HCEC 1CT (cell line): ENCODE measurements at regions not wholly inside any gene's neighbourhood (a gene's known extent, or its start where the extent isn't known, plus 50 kb on each side); places are given as distances from the start of the nearest gene placed in this dataset.

Source experiments
- DNase-seq: peaks from one replicate; pipeline ENCODE4 v3.0.0-alpha.2; 2017

GRCh38 chr2:66093371-66093770, 341.6 kb upstream of the MEIS1 start:
- DNase-seq, result no peak

- DNase-seq, result no peak
Measured at GRCh38 chr2:66084948-66085590, 349.9 kb upstream of the MEIS1 start.

- no peak for DNase-seq
Measured at GRCh38 chr2:66082581-66082980, 352.3 kb upstream of the MEIS1 start.

GRCh38 chr2:66080127-66080526, 354.8 kb upstream of the MEIS1 start:
- DNase-seq, result no peak

DNA sequence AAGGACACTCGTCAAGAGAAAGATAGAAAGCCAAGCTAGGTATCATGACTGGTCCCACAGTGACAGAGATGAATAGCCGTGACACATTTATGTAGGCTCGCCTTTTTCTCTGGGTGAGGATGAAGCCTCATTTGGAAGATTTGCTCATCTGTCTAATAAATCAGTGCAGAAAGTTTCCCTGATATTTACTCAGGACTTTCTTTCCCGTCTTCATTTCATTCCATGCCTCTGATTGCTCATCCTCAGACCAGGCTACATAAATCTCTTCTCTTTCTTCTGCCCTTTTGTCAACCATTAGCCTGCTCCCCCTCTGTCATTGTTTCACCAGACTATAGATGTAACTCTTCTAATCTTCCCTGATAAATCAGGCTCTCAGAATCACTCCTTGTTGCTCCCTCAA, 361.8 kb upstream of the MEIS1 start:
- no peak for DNase-seq

GRCh38 chr2:66070721-66071602, 364.0 kb upstream of the MEIS1 start:
- no peak for DNase-seq

DNA sequence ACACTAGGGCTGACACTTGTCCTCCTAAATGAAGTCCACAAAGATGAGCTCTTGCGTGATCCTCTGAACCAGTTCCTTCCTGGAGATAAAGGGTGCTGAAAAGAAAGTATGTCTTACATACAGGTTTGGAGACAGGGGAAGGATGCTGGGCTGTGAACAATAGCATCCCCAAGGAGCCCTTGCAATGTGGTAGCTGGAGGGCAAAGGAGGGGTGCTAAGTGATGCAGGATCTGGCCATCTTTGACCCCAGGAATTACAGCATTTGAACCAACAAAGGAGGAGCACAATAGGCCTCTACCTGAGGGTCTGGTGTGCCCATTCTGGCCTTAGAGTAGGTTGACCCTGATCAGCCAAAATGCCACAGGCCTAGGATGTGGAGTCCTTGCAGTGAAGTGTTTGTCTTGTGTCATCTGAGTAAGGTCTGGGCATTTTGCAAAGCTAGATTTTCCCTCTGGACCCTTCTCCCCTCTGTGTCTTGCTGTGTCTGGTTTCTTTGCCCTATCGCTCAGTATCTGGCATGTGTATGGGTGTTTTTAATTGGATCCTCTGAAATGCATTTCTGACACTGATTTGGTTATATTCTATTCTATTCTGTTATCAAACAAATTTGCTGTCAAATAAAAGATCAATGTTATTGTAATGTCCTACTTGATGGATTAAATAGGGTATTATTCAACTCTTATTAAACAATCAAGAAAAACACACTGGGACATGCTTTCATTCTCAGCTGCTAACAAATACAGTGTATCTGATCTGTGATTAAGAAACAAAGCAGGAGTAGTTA, 364.8 kb upstream of the MEIS1 start:
- DNase-seq, result no peak

DNA sequence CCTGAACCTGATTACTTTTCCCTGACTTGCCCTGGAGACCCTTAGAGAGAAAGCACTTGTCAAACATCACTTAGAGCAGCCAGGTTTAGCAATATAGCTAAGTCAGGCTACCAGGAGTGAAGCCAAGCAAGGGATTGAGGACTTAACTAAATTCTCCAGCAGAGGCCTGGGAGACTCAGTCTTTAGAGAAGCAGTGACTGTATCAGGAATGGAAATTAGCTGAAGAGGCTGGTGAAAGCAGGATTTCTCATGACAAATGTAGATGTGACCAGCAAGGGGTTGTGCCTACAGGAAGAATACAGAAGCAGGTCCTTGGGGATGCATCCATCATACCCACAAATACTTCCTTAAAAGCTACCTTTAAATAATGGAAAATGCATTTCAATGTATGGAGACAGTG, 368.9 kb upstream of the MEIS1 start:
- no peak for DNase-seq

DNA sequence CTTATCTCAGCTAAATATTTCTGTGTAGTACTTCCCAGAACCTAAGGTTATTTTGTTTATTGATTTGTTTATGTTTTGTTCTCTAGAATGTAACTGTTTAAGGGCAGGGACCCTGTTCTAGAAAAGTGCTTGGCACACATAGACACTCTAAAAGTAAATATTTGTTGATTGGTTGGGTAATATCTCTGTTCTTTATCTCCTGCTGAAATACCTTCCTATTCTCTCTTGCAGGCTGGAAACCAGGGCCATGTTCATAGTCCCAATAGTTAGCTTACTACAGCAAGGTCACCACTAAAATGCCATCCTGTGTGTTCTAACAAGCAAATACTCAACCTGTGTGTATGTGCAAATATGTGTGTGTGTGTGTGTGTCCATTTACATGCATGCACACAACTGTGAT, 375.6 kb upstream of the MEIS1 start:
- DNase-seq, result no peak

DNA sequence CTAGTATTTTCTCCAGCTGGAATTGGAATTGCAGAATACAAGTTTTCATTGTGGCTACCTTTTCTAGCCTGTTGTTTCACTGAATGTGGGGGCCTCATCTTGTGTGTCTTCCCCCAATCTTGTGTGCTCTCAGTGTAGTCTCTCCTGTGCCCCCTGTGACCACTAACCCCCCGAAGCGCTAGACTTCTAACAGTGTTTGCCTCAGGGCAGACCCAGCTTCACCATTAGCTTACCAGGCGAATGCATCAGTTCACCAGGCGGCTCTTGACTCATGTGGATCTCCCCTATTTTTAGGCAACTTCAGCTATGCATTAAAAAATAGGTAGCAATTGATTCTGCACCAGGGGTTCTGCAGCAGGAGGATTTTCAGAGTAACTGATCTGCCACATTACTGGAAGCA, 376.2 kb upstream of the MEIS1 start:
- DNase-seq, result no peak

GRCh38 chr2:66057844-66058243, 377.1 kb upstream of the MEIS1 start:
- DNase-seq, result no peak

DNA sequence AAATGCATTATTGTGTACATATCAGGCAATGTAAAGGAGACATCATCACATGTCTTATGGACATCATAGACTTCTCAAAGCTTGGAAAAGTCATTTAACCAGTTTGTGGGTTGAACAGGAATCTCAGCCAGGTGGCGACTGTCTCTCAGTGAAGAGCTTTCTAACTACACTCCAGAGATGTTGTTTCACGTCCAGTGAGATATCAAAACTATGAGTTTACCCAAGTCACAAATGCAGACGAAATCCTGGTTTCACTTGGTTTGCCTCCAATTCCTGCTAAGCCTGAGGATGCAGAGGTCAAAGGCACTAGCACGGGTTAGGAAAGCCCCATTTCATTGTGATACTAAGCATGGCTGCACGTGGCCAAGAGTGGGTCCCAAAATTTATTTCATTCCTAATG, 384.5 kb upstream of the MEIS1 start:
- DNase-seq, result no peak

GRCh38 chr2:66048667-66049066, 386.3 kb upstream of the MEIS1 start:
- no peak for DNase-seq

GRCh38 chr2:66041902-66042657, 392.8 kb upstream of the MEIS1 start:
- DNase-seq, result no peak

GRCh38 chr2:66036948-66037347, 398.0 kb upstream of the MEIS1 start:
- DNase-seq, result no peak

DNA sequence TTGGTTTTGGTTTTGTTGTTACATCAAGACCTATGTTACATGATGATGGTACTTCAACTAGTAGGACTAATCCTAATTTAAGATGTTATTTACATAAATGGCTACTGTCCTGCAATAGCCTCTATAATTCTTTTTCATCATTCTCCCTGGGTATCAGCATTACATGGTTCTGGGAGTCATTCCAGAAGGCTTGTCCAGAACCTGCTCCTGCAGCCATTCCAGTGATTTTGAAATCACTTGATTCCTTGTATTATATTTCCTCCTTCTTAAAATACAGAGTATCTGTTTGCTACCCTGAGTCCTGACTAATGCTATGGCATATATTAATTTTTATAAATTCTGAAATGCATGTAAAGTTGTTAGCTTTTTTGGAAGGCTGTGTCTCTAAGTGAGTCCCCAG, 400.5 kb upstream of the MEIS1 start:
- DNase-seq, result no peak

- DNase-seq, result no peak
Measured at GRCh38 chr2:66032226-66032775, 402.6 kb upstream of the MEIS1 start.

GRCh38 chr2:66031236-66031635, 403.7 kb upstream of the MEIS1 start:
- no peak for DNase-seq

- no peak for DNase-seq
Measured at GRCh38 chr2:66030553-66030952, 404.4 kb upstream of the MEIS1 start.

GRCh38 chr2:66024391-66024790, 410.5 kb upstream of the MEIS1 start:
- DNase-seq, result no peak

DNA sequence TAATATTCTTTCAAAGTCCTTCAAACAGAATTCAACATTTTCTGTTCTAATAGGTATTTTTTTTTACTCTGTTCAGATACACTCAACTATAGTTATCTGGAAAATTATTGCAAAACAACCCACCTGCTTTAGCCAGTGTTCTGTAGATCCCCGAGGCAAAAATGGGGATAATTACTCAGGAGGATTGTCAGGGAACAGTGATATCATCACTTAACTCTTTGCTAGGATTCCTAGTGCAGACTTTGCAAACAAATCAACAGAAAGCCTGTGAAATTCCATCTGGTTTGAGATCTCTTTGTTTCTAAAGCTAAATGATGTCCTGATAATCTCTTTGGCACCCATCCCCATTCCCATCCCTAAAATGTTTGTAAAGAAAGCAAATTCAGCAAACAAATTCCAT, 413.6 kb upstream of the MEIS1 start:
- no peak for DNase-seq

- no peak for DNase-seq
Measured at GRCh38 chr2:66017763-66018162, 417.2 kb upstream of the MEIS1 start.

DNA sequence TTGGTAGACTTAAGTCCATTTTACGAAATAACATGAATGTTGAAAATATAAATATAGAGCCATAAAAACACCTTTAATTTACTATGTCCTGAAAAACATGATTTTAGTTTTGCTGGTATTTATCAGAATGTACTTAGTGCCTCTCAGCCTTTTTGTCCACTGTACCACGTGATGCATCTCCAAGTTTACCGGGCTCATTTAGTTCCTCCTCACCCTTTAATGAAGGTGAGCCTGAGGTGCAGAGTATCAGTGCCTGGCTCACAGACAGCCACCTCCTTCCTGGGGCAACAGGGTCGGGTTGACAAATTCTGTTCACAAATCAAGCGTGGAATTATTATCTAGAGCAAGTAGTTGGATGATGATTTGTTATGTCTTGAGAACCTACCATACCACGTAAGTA, 420.5 kb upstream of the MEIS1 start:
- DNase-seq, result no peak
